Loucy (cell line): ENCODE measurements at regions not wholly inside any gene's neighbourhood (a gene's known extent, or its start where the extent isn't known, plus 50 kb on each side); places are given as distances from the start of the nearest gene placed in this dataset.

ENCODE experiments used
- H2AFZ ChIP-seq: fragments of 200-600 bp; sonication (generic); 2 replicates; pipeline ENCODE4 v1.6.0; 2016; ENCODE audit warnings: antibody characterized with exemption, mild to moderate bottlenecking, low read length, moderate library complexity
- H3F3A ChIP-seq: fragments of 200-600 bp; 2 replicates; pipeline ENCODE4 v1.6.0; 2016; ENCODE audit warnings: antibody characterized with exemption, low read depth, mild to moderate bottlenecking
- H3K27me3 ChIP-seq: fragments of 200-600 bp; sonication (generic); 2 replicates; pipeline ENCODE4 v1.6.1; 2014; ENCODE audit warnings: low read length, mild to moderate bottlenecking; ENCODE audit not compliant: insufficient read depth, poor library complexity, severe bottlenecking
- H3K36me3 ChIP-seq: fragments of 200-600 bp; sonication (generic); 2 replicates; pipeline ENCODE4 v1.6.1; 2016; ENCODE audit warnings: low read length; ENCODE audit not compliant: insufficient read depth
- H3K4me1 ChIP-seq: fragments of 200-600 bp; sonication (generic); 2 replicates; pipeline ENCODE4 v1.5.1; 2014; ENCODE audit warnings: low read length, mild to moderate bottlenecking; ENCODE audit not compliant: insufficient read depth, poor library complexity, severe bottlenecking
- H3K4me2 ChIP-seq: fragments of 200-600 bp; sonication (generic); 2 replicates; pipeline ENCODE4 v1.6.0; 2014; ENCODE audit warnings: antibody characterized with exemption, low read length, low read depth, mild to moderate bottlenecking; ENCODE audit not compliant: poor library complexity, severe bottlenecking
- H3K4me3 ChIP-seq: fragments of 200-600 bp; sonication (generic); 2 replicates; pipeline ENCODE4 v1.5.1; 2014; ENCODE audit warnings: low read length, mild to moderate bottlenecking, mixed read lengths; ENCODE audit not compliant: poor library complexity, severe bottlenecking
- H3K79me2 ChIP-seq: fragments of 200-600 bp; sonication (generic); 2 replicates; pipeline ENCODE4 v1.6.1; 2014; ENCODE audit warnings: low read length; ENCODE audit not compliant: insufficient read depth
- H3K9ac ChIP-seq: fragments of 200-600 bp; sonication (generic); 2 replicates; pipeline ENCODE4 v1.6.0; 2014; ENCODE audit warnings: mild to moderate bottlenecking, low read depth, low read length, moderate library complexity; ENCODE audit not compliant: poor library complexity, severe bottlenecking
- H3K9me2 ChIP-seq: fragments of 200-600 bp; sonication (generic); replicated peaks from 2 replicates; pipeline ENCODE4 v1.6.1; 2016; ENCODE audit warnings: low read depth, low read length, mixed read lengths
- H3K9me3 ChIP-seq: fragments of 200-600 bp; sonication (generic); 2 replicates; pipeline ENCODE4 v1.6.1; 2014; ENCODE audit warnings: mild to moderate bottlenecking, antibody characterized with exemption, low read length, low read depth; ENCODE audit not compliant: insufficient read depth
- H4K20me1 ChIP-seq: fragments of 200-600 bp; sonication (generic); 2 replicates; pipeline ENCODE4 v1.6.0; 2014; ENCODE audit warnings: antibody characterized with exemption, low read length, mild to moderate bottlenecking; ENCODE audit not compliant: insufficient read depth, poor library complexity, severe bottlenecking
- EZH2phosphoT487 ChIP-seq: fragments of 200-600 bp; IDR thresholded peaks from 2 replicates; pipeline ENCODE4 v1.6.1; 2018; ENCODE audit warnings: antibody characterized with exemption, mild to moderate bottlenecking, moderate library complexity, borderline replicate concordance
- TF ChIP-seq, protein P1 (sequence below): fragments of 200-600 bp; sonication (generic); conservative IDR thresholded peaks from 2 replicates; pipeline ENCODE4 v1.5.1; 2014; ENCODE audit warnings: mild to moderate bottlenecking, antibody characterized with exemption, low read length

DNA sequence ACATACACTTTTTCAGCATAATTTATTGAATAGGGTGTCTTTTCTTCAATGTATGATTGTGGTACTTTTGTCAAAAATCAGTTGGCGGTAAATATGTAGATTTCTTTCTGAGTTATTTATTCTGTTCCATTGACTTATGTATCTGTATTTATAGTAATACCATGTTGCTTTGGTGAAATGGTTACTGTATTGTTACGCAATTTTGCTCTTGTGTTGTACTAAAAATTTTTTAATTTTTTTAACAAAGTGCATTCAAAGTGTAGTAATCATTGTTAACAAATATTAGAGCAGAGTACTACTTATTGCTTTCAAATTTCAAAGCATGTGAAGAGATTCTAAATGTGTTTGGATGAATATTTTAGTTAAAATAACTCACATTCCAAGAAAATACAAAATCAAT, 915.4 kb downstream of the PCDH19 start:
- Histone ChIP-seq H3K36me3 (no peaks in the 10 kb centered on the region), H4K20me1 (no peaks in the 10 kb centered on the region), H3K9me3 (no peaks in the 10 kb centered on the region), H3K4me1 (no peaks in the 10 kb centered on the region), H3K9ac (no peak overlapping the region), H2AFZ (no peak overlapping the region), H3F3A (no peaks in the 10 kb centered on the region), H3K79me2 (no peaks in the 10 kb centered on the region), H3K4me3 (no peak overlapping the region), H3K4me2 (no peak overlapping the region), H3K9me2 (no peaks in the 10 kb centered on the region), H3K27me3 (no peaks in the 10 kb centered on the region)
- no peak for TF ChIP-seq EZH2phosphoT487
- TF ChIP-seq, protein P1, sequence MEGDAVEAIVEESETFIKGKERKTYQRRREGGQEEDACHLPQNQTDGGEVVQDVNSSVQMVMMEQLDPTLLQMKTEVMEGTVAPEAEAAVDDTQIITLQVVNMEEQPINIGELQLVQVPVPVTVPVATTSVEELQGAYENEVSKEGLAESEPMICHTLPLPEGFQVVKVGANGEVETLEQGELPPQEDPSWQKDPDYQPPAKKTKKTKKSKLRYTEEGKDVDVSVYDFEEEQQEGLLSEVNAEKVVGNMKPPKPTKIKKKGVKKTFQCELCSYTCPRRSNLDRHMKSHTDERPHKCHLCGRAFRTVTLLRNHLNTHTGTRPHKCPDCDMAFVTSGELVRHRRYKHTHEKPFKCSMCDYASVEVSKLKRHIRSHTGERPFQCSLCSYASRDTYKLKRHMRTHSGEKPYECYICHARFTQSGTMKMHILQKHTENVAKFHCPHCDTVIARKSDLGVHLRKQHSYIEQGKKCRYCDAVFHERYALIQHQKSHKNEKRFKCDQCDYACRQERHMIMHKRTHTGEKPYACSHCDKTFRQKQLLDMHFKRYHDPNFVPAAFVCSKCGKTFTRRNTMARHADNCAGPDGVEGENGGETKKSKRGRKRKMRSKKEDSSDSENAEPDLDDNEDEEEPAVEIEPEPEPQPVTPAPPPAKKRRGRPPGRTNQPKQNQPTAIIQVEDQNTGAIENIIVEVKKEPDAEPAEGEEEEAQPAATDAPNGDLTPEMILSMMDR, result no peak

DNA sequence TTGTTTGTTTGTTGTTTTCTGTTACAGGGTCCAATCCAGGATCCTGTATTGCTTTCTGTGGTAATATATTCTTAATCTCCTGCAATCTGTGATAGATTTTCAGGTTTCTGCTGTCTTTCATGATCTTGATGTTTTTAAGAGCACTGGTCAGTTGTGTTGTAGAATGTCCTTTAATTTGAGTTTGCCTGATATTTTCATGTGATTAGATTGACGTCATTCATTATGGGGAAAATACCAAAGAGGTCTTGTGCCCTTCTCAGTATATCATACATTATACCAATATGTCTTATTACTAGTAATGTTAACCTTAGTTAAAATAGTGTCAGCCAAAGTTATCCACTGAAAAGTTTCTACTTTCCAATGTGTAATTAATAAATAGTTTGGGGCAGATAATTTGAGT, 929.3 kb downstream of the PCDH19 start:
- TF ChIP-seq, protein P1, result no peak
- TF ChIP-seq EZH2phosphoT487, result no peak
- Histone ChIP-seq H3K4me1 (no peaks in the 10 kb centered on the region), H3K79me2 (no peaks in the 10 kb centered on the region), H3K4me3 (no peak overlapping the region), H3K9me3 (no peaks in the 10 kb centered on the region), H2AFZ (no peak overlapping the region), H3K36me3 (no peaks in the 10 kb centered on the region), H3F3A (no peaks in the 10 kb centered on the region), H3K4me2 (no peak overlapping the region), H3K27me3 (no peaks in the 10 kb centered on the region), H4K20me1 (no peaks in the 10 kb centered on the region), H3K9ac (no peak overlapping the region), H3K9me2 (no peaks in the 10 kb centered on the region)

DNA sequence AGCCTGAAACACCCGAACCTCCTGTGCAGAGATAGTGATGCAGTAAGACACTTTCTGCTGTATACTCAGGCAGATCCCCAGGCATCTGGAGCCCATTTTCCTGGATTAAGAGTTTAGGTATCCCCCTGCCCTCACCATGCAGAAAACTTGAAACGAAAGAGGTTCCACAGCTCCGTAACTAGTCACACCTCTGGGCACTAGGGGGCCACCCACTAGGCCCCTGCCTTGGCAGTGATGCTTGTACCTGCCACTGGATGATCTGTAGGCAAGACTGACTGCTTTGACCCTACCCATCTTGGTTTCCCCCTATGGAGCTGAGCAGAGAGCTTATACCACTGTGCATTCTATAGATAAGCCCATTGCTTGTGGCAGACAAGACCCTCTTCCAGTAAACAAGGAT, 940.6 kb downstream of the PCDH19 start:
- Histone ChIP-seq H3K27me3 (no peaks in the 10 kb centered on the region), H3F3A (no peaks in the 10 kb centered on the region), H3K36me3 (no peaks in the 10 kb centered on the region), H3K9me2 (no peaks in the 10 kb centered on the region), H3K4me3 (no peak overlapping the region), H3K4me2 (no peak overlapping the region), H3K79me2 (no peaks in the 10 kb centered on the region), H3K4me1 (no peaks in the 10 kb centered on the region), H4K20me1 (no peaks in the 10 kb centered on the region), H2AFZ (no peak overlapping the region), H3K9ac (no peak overlapping the region), H3K9me3 (no peaks in the 10 kb centered on the region)
- TF ChIP-seq, protein P1, result no peak
- TF ChIP-seq EZH2phosphoT487, result no peak
